Stimulated activated CD8-positive, alpha-beta memory T cell treated with anti-CD3 and anti-CD28 coated beads, Interleukin-15, amount 100 ng/mL, for 24 hours (primary cell): ENCODE measurements at regions not wholly inside any gene's neighbourhood (a gene's known extent, or its start where the extent isn't known, plus 50 kb on each side); places are given as distances from the start of the nearest gene placed in this dataset.

ENCODE experiments used
- DNase-seq: peaks from one replicate; pipeline ENCODE4 v3.0.0-alpha.2; 2020; ENCODE audit warnings: low read depth

DNA sequence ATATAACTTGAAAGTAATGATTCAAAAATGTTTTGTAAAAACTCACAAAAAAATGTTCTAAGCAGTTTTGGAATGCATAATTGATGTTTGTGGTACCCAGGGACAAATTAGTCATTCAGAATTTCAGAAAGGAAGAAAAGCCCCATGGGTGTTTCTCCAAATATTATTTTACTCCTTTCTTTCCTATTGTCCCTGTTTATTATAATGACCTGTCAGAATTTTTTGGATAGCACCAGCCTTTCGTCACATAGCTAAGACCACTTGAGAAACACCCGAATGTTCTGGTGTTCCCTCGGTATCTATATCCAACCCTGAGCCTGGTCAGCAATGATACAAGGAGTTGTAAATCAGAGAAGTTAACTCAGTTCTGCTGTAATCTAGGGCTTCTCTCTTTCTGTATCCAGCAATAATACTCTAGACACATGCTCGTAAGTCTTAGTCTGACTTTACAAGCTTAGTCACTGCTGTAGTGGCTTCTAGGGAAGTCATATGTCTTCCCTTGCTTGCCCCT lies 64.8 kb upstream of the MEOX2 start:
- no peak for DNase-seq

DNA sequence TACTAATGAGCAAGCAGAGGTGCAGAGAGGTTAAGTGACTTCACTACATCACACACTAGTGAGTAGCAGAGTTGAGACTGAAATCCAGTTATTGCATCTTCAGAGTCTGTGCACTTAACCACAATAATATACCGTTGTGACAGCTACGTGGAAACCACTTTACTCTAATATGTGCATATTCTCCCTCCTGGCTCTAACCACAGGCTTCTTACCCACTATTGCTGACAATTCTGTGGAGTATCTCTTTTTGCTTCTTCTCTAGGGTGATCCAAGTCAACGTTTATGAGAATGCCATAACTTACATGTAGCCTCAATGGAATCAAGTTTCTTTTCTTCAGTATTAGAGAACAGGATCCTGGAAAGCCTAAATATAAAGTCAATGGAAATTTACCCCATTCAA lies 64.2 kb upstream of the MEOX2 start:
- DNase-seq, result no peak

DNA sequence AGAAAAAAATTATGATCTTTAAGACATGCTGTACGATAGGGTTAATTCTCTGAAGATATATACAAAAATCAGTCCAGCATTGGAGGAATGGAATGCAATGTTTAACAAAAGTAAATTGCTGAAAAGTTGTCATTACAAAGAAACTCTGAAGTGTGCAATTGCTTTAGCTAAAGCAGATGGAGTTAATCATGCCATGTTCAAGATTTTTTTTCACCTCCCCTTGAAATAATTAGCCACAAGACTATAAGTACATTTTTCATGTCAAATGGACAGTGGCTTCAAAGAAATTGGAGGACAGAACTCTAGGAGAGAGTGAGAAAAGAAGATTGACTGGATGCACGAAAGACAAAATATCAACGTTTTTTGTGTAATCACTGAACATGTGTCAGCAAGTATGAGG lies 63.1 kb upstream of the MEOX2 start:
- no peak for DNase-seq

GRCh38 chr7:15747712-15748111 lies 61.2 kb upstream of the MEOX2 start:
- DNase-seq, result no peak

- DNase-seq, result no peak
These were observed 60.8 kb upstream of the MEOX2 start for GRCh38 chr7:15747301-15747700.

- no peak for DNase-seq
These were observed 57.5 kb upstream of the MEOX2 start for GRCh38 chr7:15743926-15744480.

DNA sequence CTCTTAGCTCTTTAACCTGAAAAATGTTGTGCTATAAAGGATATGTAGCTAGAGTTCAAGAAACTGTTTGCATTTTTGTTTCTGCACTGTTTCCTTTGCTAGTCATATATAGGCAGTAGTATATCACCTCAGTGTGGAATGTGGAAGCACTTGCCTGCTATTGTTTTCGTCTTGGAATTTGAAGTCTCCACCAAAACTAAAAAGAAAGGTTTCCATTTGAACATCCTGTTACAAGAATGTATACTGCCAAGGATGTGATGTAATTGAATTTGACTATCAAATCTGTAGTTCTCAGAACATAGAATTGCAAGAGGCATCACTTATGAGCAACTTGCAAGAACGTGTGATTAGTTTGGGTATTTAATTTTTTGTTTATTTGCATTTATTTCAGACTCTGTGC lies 51.1 kb upstream of the MEOX2 start:
- DNase-seq, result no peak
